RPMI7951 (cell line): ENCODE measurements at regions not wholly inside any gene's neighbourhood (a gene's known extent, or its start where the extent isn't known, plus 50 kb on each side); places are given as distances from the start of the nearest gene placed in this dataset.

Experiments
- DNase-seq: peaks from one replicate; pipeline ENCODE4 v3.0.0-alpha.2; 2012; ENCODE audit warnings: low read depth

DNA sequence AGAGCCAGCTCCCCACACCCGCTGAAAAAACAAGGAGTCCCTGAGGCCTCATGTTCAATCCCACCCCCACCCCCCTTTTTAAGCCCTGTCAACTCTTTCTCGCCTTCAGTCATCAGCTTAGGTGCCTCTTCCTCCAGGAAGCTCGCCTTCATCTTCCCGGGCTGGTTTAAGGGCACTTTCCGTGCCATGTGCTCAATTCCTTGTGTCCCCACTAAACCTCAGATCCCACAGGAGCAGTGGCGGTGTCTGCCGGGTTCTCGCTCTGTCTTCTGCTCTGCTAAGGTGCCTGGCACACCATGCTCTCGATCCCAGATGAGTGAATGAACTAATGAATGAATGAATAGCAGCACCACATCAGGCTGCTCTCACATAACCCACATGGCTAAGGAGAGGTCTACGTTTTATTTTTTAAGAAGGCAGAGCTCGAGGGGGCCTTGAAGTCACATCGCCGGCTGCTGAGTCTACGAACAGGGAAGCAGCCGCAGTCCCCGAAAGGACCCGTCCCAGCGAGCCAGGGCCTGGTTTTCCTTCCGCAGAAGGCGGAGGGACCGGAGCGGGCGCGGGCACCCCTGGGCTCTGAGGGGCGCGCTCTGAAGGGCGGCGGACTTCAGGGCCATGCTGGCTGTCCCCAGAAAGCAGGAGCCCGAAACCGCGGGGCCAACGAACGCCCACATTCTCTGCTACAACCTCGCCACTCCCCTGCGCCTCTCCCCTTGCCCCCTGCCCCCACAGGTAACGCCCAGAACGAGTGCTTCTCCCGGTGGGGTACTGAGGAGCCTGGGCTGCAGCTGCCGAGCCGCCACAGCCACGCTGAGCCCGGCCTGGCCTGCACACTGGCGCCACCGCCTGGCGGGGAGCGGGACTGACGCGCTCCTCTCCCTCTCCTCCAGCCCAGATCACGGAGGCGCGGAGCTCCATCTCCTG, 73.4 kb upstream of the KCNMA1 start:
- DNase-seq, result peak; percentile 41

- no peak for DNase-seq
These were observed 72.5 kb upstream of the KCNMA1 start for GRCh38 chr10:77710081-77710551.

- no peak for DNase-seq
These were observed 70.0 kb upstream of the KCNMA1 start for GRCh38 chr10:77707570-77707969.

GRCh38 chr10:77702166-77702565, 64.6 kb upstream of the KCNMA1 start:
- DNase-seq, result peak; percentile 81

DNA sequence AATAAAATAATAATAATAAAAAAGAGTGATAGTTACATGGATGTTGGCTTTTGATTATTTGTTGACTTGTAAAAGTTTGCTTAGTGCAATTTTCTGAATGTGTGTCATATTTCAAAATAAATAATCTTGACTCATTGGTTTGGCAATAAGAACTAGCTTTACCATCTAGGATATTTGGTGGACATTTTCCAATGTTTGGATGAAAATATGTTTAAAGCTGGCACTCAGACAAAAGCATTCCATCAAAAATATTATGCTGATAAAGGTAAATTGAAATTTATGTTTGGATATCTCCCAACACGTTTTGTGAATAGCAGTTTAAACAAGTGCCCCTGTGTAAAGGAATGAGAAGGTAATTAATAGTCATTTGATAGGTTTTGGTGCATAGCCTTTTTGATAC, 62.5 kb upstream of the KCNMA1 start:
- DNase-seq, result no peak

GRCh38 chr10:77699080-77699645, 61.6 kb upstream of the KCNMA1 start:
- no peak for DNase-seq

DNA sequence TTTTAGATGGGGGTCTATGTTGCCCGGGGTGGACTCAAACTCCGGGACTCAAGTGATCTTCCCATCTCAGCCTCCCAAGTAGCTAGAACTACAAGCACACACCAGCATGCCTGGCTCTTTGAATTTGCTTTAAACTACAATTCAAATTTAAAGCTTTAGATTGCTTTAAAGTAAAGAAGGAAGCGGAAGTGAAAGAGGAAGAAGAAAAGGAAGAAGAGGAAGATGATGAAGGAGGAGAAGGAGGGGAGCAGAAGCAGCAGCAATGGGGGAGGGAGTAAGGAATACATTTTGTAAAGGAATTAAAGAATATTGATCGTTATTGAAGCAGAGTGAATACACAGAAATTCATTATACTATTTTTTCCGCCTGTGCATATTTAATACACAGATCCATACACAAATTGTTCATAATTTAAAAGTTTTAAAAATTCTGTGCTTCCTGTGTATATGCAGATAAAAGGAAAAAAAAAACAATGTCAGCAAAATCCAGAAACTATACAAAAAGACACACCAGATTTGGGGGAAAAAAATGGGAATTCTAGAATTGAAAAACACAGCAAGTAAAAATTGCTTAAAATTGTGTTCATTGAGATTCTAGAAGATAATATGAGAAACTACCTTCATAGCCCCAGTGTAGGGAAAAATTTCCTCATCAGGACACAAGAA, 60.8 kb upstream of the KCNMA1 start:
- no peak for DNase-seq

GRCh38 chr10:77696584-77696983, 59.0 kb upstream of the KCNMA1 start:
- no peak for DNase-seq

GRCh38 chr10:77695186-77695585, 57.6 kb upstream of the KCNMA1 start:
- DNase-seq, result no peak

- peak; percentile 42 for DNase-seq
These were observed 55.2 kb upstream of the KCNMA1 start for GRCh38 chr10:77692782-77693181.

DNA sequence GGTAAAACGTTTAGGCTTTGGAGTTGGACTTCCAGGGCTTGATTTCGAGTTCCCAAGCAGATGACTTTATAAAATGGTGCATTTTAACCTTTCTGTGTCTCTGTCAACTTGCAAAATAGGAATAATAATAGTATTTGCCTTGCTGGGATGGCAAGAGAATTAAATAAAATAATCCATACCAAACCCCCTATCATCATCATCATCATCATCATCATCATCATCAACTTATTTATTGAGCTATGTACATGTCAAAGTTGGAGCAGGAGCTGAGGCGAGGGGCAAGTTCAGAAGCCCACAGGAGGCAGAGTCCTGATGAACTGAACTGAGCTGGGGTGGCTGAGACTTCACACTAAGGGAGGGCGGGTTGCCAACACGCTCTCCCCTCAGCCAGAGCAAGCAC, 51.7 kb upstream of the KCNMA1 start:
- no peak for DNase-seq

- no peak for DNase-seq
These were observed 50.0 kb upstream of the KCNMA1 start for GRCh38 chr10:77687621-77688020.
